Natural killer cell (primary cell): ENCODE measurements at regions not wholly inside any gene's neighbourhood (a gene's known extent, or its start where the extent isn't known, plus 50 kb on each side); places are given as distances from the start of the nearest gene placed in this dataset.
A peak's percentile ranks its signal among the peaks of the same experiment; 100 is the strongest.

Experiments
- ATAC-seq, 3 donors: fragments of 150-1000 bp in 2 of 3; fragments of 200-7000 bp in 1 of 3; cut with Tn5 transposase; 1 replicate in 1 of 3; 2 replicates in 2 of 3; pipeline ENCODE4 v1.10.0; 2021; ENCODE audit warnings: mild to moderate bottlenecking in 2 of 3, moderate library complexity in 2 of 3
- DNase-seq, 2 donors: peaks; one replicate each; pipeline versions ENCODE4 v3.0.0 to v3.0.0-alpha.2; 2013 to 2021; ENCODE audit warnings: mixed read lengths in 1 of 2
- H3K27ac ChIP-seq: one replicate; pipeline ENCODE4 v1.5.1; 2013; ENCODE audit warnings: mild to moderate bottlenecking, low read length
- H3K27me3 ChIP-seq: one replicate; pipeline ENCODE4 v1.6.1; 2013; ENCODE audit warnings: low read length; ENCODE audit not compliant: control insufficient read depth, insufficient read depth
- H3K36me3 ChIP-seq: one replicate; pipeline ENCODE4 v1.6.1; 2013; ENCODE audit warnings: low read length; ENCODE audit not compliant: control insufficient read depth, insufficient read depth
- H3K4me1 ChIP-seq: one replicate; pipeline ENCODE4 v1.6.1; 2013; ENCODE audit warnings: low read length; ENCODE audit not compliant: control insufficient read depth, insufficient read depth
- H3K4me3 ChIP-seq: one replicate; pipeline ENCODE4 v1.5.1; 2013; ENCODE audit warnings: low read length
- H3K9me3 ChIP-seq: one replicate; pipeline ENCODE4 v1.6.1; 2013; ENCODE audit warnings: low read length; ENCODE audit not compliant: control insufficient read depth, insufficient read depth
- H3K27ac Mint-ChIP-seq, 2 donors: one replicate each; pipeline ENCODE4 v1.8.0; 2022; ENCODE audit warnings: mild to moderate bottlenecking in 2 of 2, mixed read lengths in 2 of 2, moderate library complexity in 1 of 2
- H3K27me3 Mint-ChIP-seq, 2 donors: one replicate each; pipeline ENCODE4 v1.8.0; 2022; ENCODE audit warnings: low read depth in 2 of 2, mixed read lengths in 2 of 2
- H3K36me3 Mint-ChIP-seq: one replicate; pipeline ENCODE4 v1.8.0; 2022; ENCODE audit warnings: mixed read lengths
- H3K4me1 Mint-ChIP-seq, 2 donors: one replicate each; pipeline ENCODE4 v1.8.0; 2022; ENCODE audit warnings: mixed read lengths in 2 of 2
- H3K4me3 Mint-ChIP-seq: one replicate; pipeline ENCODE4 v1.8.0; 2022; ENCODE audit warnings: mild to moderate bottlenecking, moderate library complexity, mixed read lengths
- H3K9me3 Mint-ChIP-seq, 2 donors: one replicate each; pipeline ENCODE4 v1.8.0; 2022; ENCODE audit warnings: mixed read lengths in 2 of 2
- WGBS: methylation state at CpG from one replicate; pipeline ENCODE4 v1.1.7; 2013; ENCODE audit warnings: missing lambda C conversion rate; ENCODE audit not compliant: insufficient coverage; 5-methylcytosine and 5-hydroxymethylcytosine counted together
- intact Hi-C: fragments of 100-400 bp; cut with micrococcal nuclease; formaldehyde crosslinking; loops from one replicate; pipeline ENCODE4 v1.14.2; 2022
- TF ChIP-seq, protein P1 (sequence below): fragments of 200-600 bp; IDR thresholded peaks from one replicate; pipeline ENCODE4 v1.8.0; 2022; ENCODE audit warnings: antibody characterized with exemption

DNA sequence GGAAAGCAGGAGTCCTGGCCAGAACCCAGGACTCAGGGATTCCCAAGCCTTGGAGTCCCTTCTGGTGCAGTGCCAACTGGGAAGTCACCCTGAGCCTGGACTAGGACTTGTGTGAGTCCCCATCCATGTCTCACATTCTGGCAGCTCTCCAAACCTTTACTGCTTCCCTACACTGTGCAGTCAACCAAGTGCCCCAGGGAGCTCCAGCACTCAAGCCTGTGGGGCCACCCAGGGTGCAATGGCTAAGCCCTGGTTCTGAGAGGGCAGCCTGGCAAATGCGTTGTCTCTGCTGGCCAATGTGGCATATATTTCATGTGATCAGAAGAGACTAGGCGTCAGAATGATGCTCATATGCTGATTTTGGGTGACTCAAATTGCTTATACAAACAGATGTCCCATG is 223.4 kb downstream of the SP3 start:
- Mint-ChIP-seq H3K36me3 (no peaks in the 10 kb centered on the region), H3K27ac (no peak overlapping the region), H3K4me1 (peaks cover 0 to 5% of the 10 kb centered on the region in 2 donors), H3K9me3 (peaks cover 6 to 10% of the 10 kb centered on the region in 2 donors), H3K27me3 (peaks cover 14 to 27% of the 10 kb centered on the region in 2 donors), H3K4me3 (no peak overlapping the region)
- TF ChIP-seq, protein P1, sequence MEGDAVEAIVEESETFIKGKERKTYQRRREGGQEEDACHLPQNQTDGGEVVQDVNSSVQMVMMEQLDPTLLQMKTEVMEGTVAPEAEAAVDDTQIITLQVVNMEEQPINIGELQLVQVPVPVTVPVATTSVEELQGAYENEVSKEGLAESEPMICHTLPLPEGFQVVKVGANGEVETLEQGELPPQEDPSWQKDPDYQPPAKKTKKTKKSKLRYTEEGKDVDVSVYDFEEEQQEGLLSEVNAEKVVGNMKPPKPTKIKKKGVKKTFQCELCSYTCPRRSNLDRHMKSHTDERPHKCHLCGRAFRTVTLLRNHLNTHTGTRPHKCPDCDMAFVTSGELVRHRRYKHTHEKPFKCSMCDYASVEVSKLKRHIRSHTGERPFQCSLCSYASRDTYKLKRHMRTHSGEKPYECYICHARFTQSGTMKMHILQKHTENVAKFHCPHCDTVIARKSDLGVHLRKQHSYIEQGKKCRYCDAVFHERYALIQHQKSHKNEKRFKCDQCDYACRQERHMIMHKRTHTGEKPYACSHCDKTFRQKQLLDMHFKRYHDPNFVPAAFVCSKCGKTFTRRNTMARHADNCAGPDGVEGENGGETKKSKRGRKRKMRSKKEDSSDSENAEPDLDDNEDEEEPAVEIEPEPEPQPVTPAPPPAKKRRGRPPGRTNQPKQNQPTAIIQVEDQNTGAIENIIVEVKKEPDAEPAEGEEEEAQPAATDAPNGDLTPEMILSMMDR, result no peak
- Histone ChIP-seq H3K4me1 (no peaks in the 10 kb centered on the region), H3K27ac (no peak overlapping the region), H3K4me3 (no peak overlapping the region), H3K27me3 (no peaks in the 10 kb centered on the region), H3K9me3 (no peaks in the 10 kb centered on the region), H3K36me3 (no peaks in the 10 kb centered on the region)
- peak in 1 of 3 donors; percentile 41 for ATAC-seq
- DNase-seq, result no peak
- intact Hi-C loops, result loop anchor here (1.0 kb wide), 1 partner anchor 13 kb away; no protein-coding TSS in a partner anchor
- WGBS, result 93% methylated on average over 2 of the region's 2 CpGs

DNA sequence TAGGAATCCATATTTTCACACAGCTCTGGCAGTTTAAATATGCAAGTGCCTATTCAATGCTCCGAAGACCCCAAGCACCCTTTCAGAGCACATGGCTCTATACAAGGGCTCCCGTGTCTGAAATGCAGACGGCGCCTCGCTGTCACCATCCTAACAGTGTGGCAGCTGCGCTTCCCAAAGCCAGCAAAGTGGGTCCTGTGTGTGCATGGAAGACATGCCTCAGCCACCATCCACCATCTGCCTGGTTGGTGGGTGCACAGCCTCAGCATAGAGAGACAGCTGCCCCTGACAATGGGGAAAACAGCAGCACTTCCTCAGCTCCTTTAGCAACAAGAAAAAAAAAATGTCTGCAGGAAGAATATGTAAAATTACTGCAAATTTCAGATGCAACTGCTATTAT is 218.1 kb downstream of the SP3 start:
- no peaks in the 10 kb centered on the region for H3K36me3 ChIP-seq
- no peaks in the 10 kb centered on the region for H3K4me1 Mint-ChIP-seq
- TF ChIP-seq, protein P1, result no peak
- H3K27ac ChIP-seq, result no peak overlapping the region
- H3K27ac Mint-ChIP-seq, result no peak overlapping the region
- ATAC-seq, result no peak
- intact Hi-C loops, result no loop called here
- DNase-seq, result no peak
- no peaks in the 10 kb centered on the region for H3K9me3 ChIP-seq
- no peak overlapping the region for H3K4me3 Mint-ChIP-seq
- whole genome bisulfite sequencing, result 94% methylated on average over 6 of the region's 6 CpGs
- H3K27me3 ChIP-seq, result no peaks in the 10 kb centered on the region
- H3K9me3 Mint-ChIP-seq, result no peaks in the 10 kb centered on the region
- no peaks in the 10 kb centered on the region for H3K36me3 Mint-ChIP-seq
- peaks cover 18 to 26% of the 10 kb centered on the region in 2 donors for H3K27me3 Mint-ChIP-seq
- H3K4me1 ChIP-seq, result no peaks in the 10 kb centered on the region
- no peak overlapping the region for H3K4me3 ChIP-seq

DNA sequence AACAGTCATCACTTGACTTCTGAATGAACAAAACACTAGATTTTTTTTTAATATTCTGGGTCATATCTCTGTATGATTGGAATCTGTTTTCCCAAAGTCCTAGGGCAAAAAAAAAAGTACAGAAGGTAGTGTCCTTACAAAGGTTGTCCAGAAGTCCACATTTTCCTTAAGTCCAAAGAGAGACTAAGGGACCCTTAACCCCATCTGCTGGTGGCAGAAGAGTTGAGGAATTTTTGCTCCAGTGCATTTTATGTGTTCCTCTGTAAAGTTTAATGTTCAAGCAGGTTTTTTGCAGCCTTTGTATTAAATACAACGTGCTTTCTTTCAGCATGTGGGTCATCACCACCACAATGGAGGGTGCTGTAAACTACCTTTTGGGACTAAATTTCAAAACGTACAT is 215.9 kb downstream of the SP3 start:
- Mint-ChIP-seq H3K4me1 (no peaks in the 10 kb centered on the region), H3K4me3 (no peak overlapping the region), H3K27me3 (peaks cover 8 to 14% of the 10 kb centered on the region in 2 donors), H3K36me3 (no peaks in the 10 kb centered on the region), H3K27ac (no peak overlapping the region), H3K9me3 (no peaks in the 10 kb centered on the region)
- H3K4me3 ChIP-seq, result no peak overlapping the region
- DNase-seq, result no peak
- TF ChIP-seq, protein P1, result no peak
- no peaks in the 10 kb centered on the region for H3K4me1 ChIP-seq
- no peaks in the 10 kb centered on the region for H3K9me3 ChIP-seq
- no peak for ATAC-seq
- no peaks in the 10 kb centered on the region for H3K27me3 ChIP-seq
- WGBS, result 73% methylated on average over 2 of the region's 2 CpGs
- no peak overlapping the region for H3K27ac ChIP-seq
- H3K36me3 ChIP-seq, result no peaks in the 10 kb centered on the region
- intact Hi-C loops, result no loop called here

DNA sequence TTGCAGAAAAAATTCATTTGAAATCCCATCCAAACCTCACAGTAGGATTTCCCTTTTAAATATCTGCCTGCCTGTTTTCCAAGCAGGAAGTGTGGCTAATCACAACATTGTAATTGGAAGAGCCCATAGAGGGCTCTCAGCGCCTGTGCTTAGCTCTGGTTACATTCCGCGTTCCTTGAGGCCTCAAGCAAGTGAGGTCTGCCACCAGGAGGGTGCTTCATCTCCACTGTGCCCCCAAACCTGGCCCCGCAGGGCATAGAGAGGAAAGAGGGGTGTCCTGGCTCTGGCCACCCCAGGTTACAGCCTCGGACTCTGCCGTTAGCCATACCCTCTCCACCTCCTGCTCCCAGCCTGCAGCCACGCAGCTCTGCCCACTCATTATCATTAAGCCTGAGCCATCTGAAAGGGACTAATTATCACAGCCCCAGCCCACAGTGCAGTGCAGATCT is 214.8 kb downstream of the SP3 start:
- no peak overlapping the region for H3K4me3 ChIP-seq
- peaks cover 5 to 14% of the 10 kb centered on the region in 2 donors for H3K27me3 Mint-ChIP-seq
- H3K4me1 ChIP-seq, result no peaks in the 10 kb centered on the region
- H3K9me3 Mint-ChIP-seq, result no peaks in the 10 kb centered on the region
- ATAC-seq (no peak), DNase-seq (no peak)
- no peaks in the 10 kb centered on the region for H3K36me3 Mint-ChIP-seq
- no peaks in the 10 kb centered on the region for H3K27me3 ChIP-seq
- no peaks in the 10 kb centered on the region for H3K9me3 ChIP-seq
- no peaks in the 10 kb centered on the region for H3K36me3 ChIP-seq
- no peak overlapping the region for H3K27ac Mint-ChIP-seq
- no peak overlapping the region for H3K4me3 Mint-ChIP-seq
- no peak overlapping the region for H3K27ac ChIP-seq
- no peaks in the 10 kb centered on the region for H3K4me1 Mint-ChIP-seq
- WGBS, result 77% methylated on average over 7 of the region's 7 CpGs
- TF ChIP-seq, protein P1, result no peak
- intact Hi-C loops, result no loop called here
